Effector memory CD4-positive, alpha-beta T cell (primary cell): ENCODE measurements at regions not wholly inside any gene's neighbourhood (a gene's known extent, or its start where the extent isn't known, plus 50 kb on each side); places are given as distances from the start of the nearest gene placed in this dataset.

Experiments
- DNase-seq, 3 donors: peaks; one replicate each; pipeline ENCODE4 v3.0.0-alpha.2; 2020
- H3K27ac ChIP-seq: 2 replicates; pipeline ENCODE4 v1.7.0; 2013; ENCODE audit warnings: mild to moderate bottlenecking, low read length, moderate library complexity; ENCODE audit not compliant: insufficient read depth, poor library complexity, severe bottlenecking
- H3K27me3 ChIP-seq: replicated peaks from 2 replicates; pipeline ENCODE4 v1.7.0; 2013; ENCODE audit warnings: mild to moderate bottlenecking, low read length; ENCODE audit not compliant: insufficient read depth, control insufficient read depth, poor library complexity, severe bottlenecking
- H3K36me3 ChIP-seq: 2 replicates; pipeline ENCODE4 v1.7.0; 2013; ENCODE audit warnings: mild to moderate bottlenecking, low read length, moderate library complexity; ENCODE audit not compliant: control insufficient read depth, insufficient read depth
- H3K4me1 ChIP-seq: 2 replicates; pipeline ENCODE4 v1.7.0; 2013; ENCODE audit warnings: low read length, mild to moderate bottlenecking; ENCODE audit not compliant: control insufficient read depth, insufficient read depth, poor library complexity, severe bottlenecking
- H3K4me3 ChIP-seq: 2 replicates; pipeline ENCODE4 v1.7.0; 2013; ENCODE audit warnings: low read length, low read depth, mild to moderate bottlenecking; ENCODE audit not compliant: insufficient read depth, poor library complexity, severe bottlenecking
- H3K9me3 ChIP-seq: 2 replicates; pipeline ENCODE4 v1.7.0; 2013; ENCODE audit warnings: mild to moderate bottlenecking, low read length, moderate library complexity; ENCODE audit not compliant: control insufficient read depth

GRCh38 chr4:129342819-129343408, 247.0 kb downstream of the C4orf33 start:
- no peaks in the 10 kb centered on the region for H3K4me1 ChIP-seq
- no peaks in the 10 kb centered on the region for H3K9me3 ChIP-seq
- no peak overlapping the region for H3K27ac ChIP-seq
- no peak overlapping the region for H3K4me3 ChIP-seq
- H3K36me3 ChIP-seq: no peaks in the 10 kb centered on the region
- DNase-seq: no peak
- H3K27me3 ChIP-seq: no peaks in the 10 kb centered on the region

GRCh38 chr4:129344058-129344457, 248.1 kb downstream of the C4orf33 start:
- no peak overlapping the region for H3K4me3 ChIP-seq
- H3K9me3 ChIP-seq: no peaks in the 10 kb centered on the region
- DNase-seq: no peak
- no peaks in the 10 kb centered on the region for H3K27me3 ChIP-seq
- no peaks in the 10 kb centered on the region for H3K4me1 ChIP-seq
- H3K36me3 ChIP-seq: no peaks in the 10 kb centered on the region
- H3K27ac ChIP-seq: no peak overlapping the region

- no peak overlapping the region for H3K27ac ChIP-seq
- no peaks in the 10 kb centered on the region for H3K4me1 ChIP-seq
- no peak overlapping the region for H3K4me3 ChIP-seq
- H3K27me3 ChIP-seq: no peaks in the 10 kb centered on the region
- H3K36me3 ChIP-seq: no peaks in the 10 kb centered on the region
- no peak for DNase-seq
- no peaks in the 10 kb centered on the region for H3K9me3 ChIP-seq
These were observed 249.7 kb downstream of the C4orf33 start for GRCh38 chr4:129345609-129346008.

GRCh38 chr4:129346036-129346435, 250.1 kb downstream of the C4orf33 start:
- Histone ChIP-seq H3K4me1 (no peaks in the 10 kb centered on the region), H3K27me3 (no peaks in the 10 kb centered on the region), H3K27ac (no peak overlapping the region), H3K9me3 (no peaks in the 10 kb centered on the region), H3K4me3 (no peak overlapping the region), H3K36me3 (no peaks in the 10 kb centered on the region)
- no peak for DNase-seq

GRCh38 chr4:129346734-129347133, 250.8 kb downstream of the C4orf33 start:
- H3K9me3 ChIP-seq: no peaks in the 10 kb centered on the region
- H3K27me3 ChIP-seq: no peaks in the 10 kb centered on the region
- H3K4me3 ChIP-seq: no peak overlapping the region
- no peaks in the 10 kb centered on the region for H3K4me1 ChIP-seq
- no peaks in the 10 kb centered on the region for H3K36me3 ChIP-seq
- no peak overlapping the region for H3K27ac ChIP-seq
- DNase-seq: no peak

- Histone ChIP-seq H3K27ac (no peak overlapping the region), H3K4me1 (no peaks in the 10 kb centered on the region), H3K27me3 (peaks cover 3% of the 10 kb centered on the region), H3K9me3 (no peaks in the 10 kb centered on the region), H3K36me3 (no peaks in the 10 kb centered on the region), H3K4me3 (no peak overlapping the region)
- no peak for DNase-seq
These were observed 255.1 kb downstream of the C4orf33 start for GRCh38 chr4:129350834-129351721.

- no peaks in the 10 kb centered on the region for H3K9me3 ChIP-seq
- H3K36me3 ChIP-seq: no peaks in the 10 kb centered on the region
- H3K4me3 ChIP-seq: no peak overlapping the region
- H3K27ac ChIP-seq: no peak overlapping the region
- H3K27me3 ChIP-seq: peaks cover 3% of the 10 kb centered on the region
- H3K4me1 ChIP-seq: no peaks in the 10 kb centered on the region
- no peak for DNase-seq
These were observed 256.5 kb downstream of the C4orf33 start for GRCh38 chr4:129352480-129352879.

- H3K4me3 ChIP-seq: no peak overlapping the region
- peaks cover 3% of the 10 kb centered on the region for H3K27me3 ChIP-seq
- H3K36me3 ChIP-seq: no peaks in the 10 kb centered on the region
- no peaks in the 10 kb centered on the region for H3K9me3 ChIP-seq
- no peaks in the 10 kb centered on the region for H3K4me1 ChIP-seq
- H3K27ac ChIP-seq: no peak overlapping the region
- no peak for DNase-seq
These were observed 257.5 kb downstream of the C4orf33 start for GRCh38 chr4:129353490-129353889.

GRCh38 chr4:129355031-129355430, 259.1 kb downstream of the C4orf33 start:
- no peak for DNase-seq
- Histone ChIP-seq H3K27me3 (peaks cover 3% of the 10 kb centered on the region), H3K4me3 (no peak overlapping the region), H3K9me3 (no peaks in the 10 kb centered on the region), H3K36me3 (no peaks in the 10 kb centered on the region), H3K4me1 (no peaks in the 10 kb centered on the region), H3K27ac (no peak overlapping the region)

- no peaks in the 10 kb centered on the region for H3K9me3 ChIP-seq
- H3K27me3 ChIP-seq: peaks cover 3% of the 10 kb centered on the region
- no peak for DNase-seq
- no peaks in the 10 kb centered on the region for H3K4me1 ChIP-seq
- no peaks in the 10 kb centered on the region for H3K36me3 ChIP-seq
- H3K27ac ChIP-seq: no peak overlapping the region
- no peak overlapping the region for H3K4me3 ChIP-seq
These were observed 259.6 kb downstream of the C4orf33 start for GRCh38 chr4:129355516-129355915.
